D721Med (cell line): ENCODE measurements at regions not wholly inside any gene's neighbourhood (a gene's known extent, or its start where the extent isn't known, plus 50 kb on each side); places are given as distances from the start of the nearest gene placed in this dataset.

Experiments used
- DNase-seq: peaks from one replicate; pipeline ENCODE4 v3.0.0; 2011; ENCODE audit warnings: low spot score; ENCODE audit not compliant: insufficient read length
- FAIRE-seq: peaks from 2 replicates; lab custom pipeline; 2011; peaks lifted over from hg19 to GRCh38; lab: Jason Lieb, UNC
- TF ChIP-seq, protein P1 (sequence below): IDR thresholded peaks from 2 replicates; pipeline ENCODE4 v1.5.1; 2012; ENCODE audit warnings: mild to moderate bottlenecking, control low read depth; ENCODE audit not compliant: insufficient read depth; ENCODE audit errors: missing control alignments

DNA sequence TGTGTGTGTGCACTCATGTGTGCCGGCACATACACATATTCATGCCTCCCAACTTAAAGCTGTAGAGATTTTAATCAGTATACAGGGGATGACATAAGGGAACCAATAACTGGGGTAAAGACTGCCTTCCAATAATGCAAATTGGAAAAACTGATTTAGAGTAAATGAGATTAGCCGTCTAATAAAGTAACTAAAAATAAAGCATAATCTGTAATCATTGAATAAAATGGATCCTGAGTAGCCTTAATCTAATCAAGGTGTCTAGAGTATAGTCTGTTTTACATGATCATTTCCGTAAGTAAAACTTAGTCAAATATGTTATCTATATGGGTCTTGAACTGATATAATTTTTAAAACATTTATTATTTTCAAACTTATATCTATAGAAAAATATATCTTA is 925.8 kb downstream of the FSTL5 start:
- FAIRE-seq (no peak), DNase-seq (no peak)
- TF ChIP-seq, protein P1, sequence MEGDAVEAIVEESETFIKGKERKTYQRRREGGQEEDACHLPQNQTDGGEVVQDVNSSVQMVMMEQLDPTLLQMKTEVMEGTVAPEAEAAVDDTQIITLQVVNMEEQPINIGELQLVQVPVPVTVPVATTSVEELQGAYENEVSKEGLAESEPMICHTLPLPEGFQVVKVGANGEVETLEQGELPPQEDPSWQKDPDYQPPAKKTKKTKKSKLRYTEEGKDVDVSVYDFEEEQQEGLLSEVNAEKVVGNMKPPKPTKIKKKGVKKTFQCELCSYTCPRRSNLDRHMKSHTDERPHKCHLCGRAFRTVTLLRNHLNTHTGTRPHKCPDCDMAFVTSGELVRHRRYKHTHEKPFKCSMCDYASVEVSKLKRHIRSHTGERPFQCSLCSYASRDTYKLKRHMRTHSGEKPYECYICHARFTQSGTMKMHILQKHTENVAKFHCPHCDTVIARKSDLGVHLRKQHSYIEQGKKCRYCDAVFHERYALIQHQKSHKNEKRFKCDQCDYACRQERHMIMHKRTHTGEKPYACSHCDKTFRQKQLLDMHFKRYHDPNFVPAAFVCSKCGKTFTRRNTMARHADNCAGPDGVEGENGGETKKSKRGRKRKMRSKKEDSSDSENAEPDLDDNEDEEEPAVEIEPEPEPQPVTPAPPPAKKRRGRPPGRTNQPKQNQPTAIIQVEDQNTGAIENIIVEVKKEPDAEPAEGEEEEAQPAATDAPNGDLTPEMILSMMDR, result no peak

DNA sequence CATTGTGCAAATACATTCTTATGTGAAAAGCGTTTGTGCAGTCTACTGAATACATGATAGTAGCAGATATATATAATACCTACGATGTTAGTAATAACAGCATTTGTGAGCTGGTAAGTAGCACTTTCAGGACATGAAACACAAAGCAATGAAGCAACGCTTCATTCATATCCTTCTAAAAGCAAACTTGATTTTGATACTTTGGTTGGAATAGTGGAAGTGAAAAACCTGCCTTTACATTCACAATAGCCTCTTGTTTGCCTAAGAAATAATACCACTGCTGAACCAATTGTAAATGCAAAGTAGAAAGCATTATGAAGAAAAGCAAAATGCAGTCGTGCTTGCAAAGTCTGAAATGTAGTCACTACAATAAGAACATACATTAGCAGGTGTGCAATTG is 926.3 kb downstream of the FSTL5 start:
- TF ChIP-seq, protein P1, result no peak
- FAIRE-seq (peak; percentile 41), DNase-seq (no peak)

DNA sequence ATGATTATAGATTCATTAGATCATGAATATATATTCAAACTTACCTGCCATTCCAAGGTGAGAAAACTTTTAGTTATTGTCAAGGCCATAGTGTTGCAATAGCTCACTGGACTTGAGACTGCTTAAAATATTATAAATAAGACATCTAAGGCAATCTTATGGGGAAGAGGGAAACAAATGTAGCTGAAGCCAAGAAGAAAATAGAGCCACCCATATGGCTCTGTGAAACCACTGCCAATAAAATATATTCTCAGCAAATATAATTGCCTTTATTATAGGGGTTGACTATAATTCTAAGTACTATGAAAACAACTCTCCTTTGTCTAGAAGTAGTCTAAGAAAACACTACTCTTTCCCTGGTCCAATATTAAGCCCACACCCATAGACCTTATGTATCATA is 938.5 kb downstream of the FSTL5 start:
- no peak for DNase-seq
- FAIRE-seq, result no peak
- TF ChIP-seq, protein P1, result no peak

DNA sequence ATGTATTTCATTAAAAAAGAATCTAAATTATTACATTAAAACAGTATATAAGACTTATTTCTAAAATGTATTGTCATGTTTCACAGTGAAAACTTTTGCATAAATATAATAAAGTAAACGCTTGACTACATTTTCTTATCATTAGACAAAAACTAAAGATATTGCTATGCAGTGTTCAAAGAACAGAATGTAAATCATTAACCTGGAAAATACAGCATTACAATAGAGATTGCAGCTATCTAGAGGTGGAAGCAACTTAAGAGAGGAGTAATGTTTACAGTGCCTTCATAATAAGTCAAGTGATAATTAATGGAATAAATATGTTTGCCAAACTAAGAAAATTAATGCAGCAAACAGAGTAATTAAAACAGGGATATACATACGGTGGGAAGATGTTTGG is 940.9 kb downstream of the FSTL5 start:
- no peak for DNase-seq
- no peak for FAIRE-seq

DNA sequence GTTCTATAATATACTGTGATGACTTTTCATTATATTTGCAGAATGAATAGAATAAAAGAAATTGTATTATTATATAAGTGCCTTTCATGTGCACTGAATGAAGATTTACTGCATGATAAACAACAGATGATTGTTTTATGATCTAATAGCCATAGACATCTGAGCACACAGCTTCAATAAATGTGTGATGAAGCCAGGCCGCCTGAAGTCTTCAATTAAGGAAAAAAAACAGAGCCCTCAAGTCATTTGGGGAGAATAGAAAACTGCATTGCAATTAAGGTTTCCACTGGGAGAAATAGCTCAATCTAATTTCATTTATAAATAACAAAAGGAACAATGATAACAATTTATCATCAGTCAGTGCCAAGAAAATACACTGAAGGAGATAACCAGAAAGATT is 955.2 kb downstream of the FSTL5 start:
- DNase-seq, result no peak
- FAIRE-seq, result no peak
- TF ChIP-seq, protein P1, result no peak

More for the DNA sequence above, 940.9 kb downstream of the FSTL5 start:
- TF ChIP-seq, protein P1, result no peak

DNA sequence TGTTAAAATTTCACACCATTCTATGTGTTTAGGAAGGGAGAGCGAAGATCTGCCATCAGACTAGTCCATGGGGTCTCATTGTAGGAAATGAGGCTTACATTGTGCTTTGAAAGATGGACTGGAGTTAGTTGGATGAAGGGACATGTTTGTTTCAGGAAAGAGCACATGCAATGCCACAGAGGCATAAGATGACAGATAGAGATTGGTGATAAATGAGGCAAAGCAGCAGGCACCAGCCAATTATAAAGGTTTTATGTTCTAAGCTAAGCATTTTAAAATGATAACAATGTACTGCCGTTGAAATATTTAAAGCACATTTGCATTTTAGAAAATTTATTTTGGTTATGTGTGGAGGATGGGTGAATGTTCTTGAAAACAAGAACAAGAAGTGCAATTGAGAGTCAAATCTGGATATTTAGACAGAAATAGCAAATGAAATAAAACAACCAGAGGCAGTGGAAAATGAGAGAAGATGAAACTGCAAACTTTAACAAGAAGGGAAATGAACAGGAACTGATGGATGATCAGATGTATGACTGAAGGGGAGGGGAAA is 957.2 kb downstream of the FSTL5 start:
- TF ChIP-seq, protein P1, result no peak
- no peak for DNase-seq
- peak; percentile 6 for FAIRE-seq

DNA sequence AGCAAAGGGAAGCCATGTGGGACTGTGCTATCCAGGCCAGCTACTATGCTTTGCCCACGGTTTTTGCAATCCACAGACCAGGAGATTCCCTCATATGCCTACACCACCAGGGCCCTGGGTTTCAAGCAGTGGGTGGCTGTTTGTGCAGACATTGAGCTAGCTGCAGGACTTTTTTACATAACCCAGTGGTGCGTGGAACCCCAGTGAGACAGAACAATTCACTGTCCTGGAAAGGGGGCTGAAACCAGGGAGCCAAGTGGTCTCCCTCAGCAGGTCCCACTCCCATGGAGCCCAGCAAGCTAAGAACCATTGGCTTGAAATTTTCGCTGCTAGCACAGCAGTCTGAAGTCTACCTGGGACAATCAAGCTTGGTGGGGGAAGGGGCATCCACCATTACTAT is 959.9 kb downstream of the FSTL5 start:
- no peak for DNase-seq
- TF ChIP-seq, protein P1, result no peak
- no peak for FAIRE-seq
